Loucy (cell line): ENCODE measurements at regions not wholly inside any gene's neighbourhood (a gene's known extent, or its start where the extent isn't known, plus 50 kb on each side); places are given as distances from the start of the nearest gene placed in this dataset.

Source experiments
- EZH2phosphoT487 ChIP-seq: fragments of 200-600 bp; IDR thresholded peaks from 2 replicates; pipeline ENCODE4 v1.6.1; 2018; ENCODE audit warnings: antibody characterized with exemption, mild to moderate bottlenecking, moderate library complexity, borderline replicate concordance
- TF ChIP-seq, protein P1 (sequence below): fragments of 200-600 bp; sonication (generic); conservative IDR thresholded peaks from 2 replicates; pipeline ENCODE4 v1.5.1; 2014; ENCODE audit warnings: mild to moderate bottlenecking, antibody characterized with exemption, low read length

- TF ChIP-seq, protein P1, sequence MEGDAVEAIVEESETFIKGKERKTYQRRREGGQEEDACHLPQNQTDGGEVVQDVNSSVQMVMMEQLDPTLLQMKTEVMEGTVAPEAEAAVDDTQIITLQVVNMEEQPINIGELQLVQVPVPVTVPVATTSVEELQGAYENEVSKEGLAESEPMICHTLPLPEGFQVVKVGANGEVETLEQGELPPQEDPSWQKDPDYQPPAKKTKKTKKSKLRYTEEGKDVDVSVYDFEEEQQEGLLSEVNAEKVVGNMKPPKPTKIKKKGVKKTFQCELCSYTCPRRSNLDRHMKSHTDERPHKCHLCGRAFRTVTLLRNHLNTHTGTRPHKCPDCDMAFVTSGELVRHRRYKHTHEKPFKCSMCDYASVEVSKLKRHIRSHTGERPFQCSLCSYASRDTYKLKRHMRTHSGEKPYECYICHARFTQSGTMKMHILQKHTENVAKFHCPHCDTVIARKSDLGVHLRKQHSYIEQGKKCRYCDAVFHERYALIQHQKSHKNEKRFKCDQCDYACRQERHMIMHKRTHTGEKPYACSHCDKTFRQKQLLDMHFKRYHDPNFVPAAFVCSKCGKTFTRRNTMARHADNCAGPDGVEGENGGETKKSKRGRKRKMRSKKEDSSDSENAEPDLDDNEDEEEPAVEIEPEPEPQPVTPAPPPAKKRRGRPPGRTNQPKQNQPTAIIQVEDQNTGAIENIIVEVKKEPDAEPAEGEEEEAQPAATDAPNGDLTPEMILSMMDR: no peak
- TF ChIP-seq EZH2phosphoT487: no peak
Measured at GRCh38 chr3:80521081-80521480, 753.3 kb upstream of the ROBO1 start.
